B cell (primary cell): ENCODE measurements at regions not wholly inside any gene's neighbourhood (a gene's known extent, or its start where the extent isn't known, plus 50 kb on each side); places are given as distances from the start of the nearest gene placed in this dataset.

ENCODE experiments used
- ATAC-seq: fragments of 200-7000 bp; cut with Tn5 transposase; one replicate; pipeline ENCODE4 v1.10.0; 2021; ENCODE audit warnings: low read depth, mild to moderate bottlenecking, moderate number of reproducible peaks, moderate library complexity
- CTCF ChIA-PET: fragments of 350-600 bp; sonication (Branson Sonifier 250); formaldehyde crosslinking; loops from one replicate; lab custom pipeline; 2021; ENCODE audit warnings: antibody characterized with exemption, inconsistent platforms; lab: Charles Lee
- POLR2A ChIA-PET: fragments of 350-600 bp; sonication (Branson Sonifier 250); formaldehyde crosslinking; loops from one replicate; lab custom pipeline; 2021; ENCODE audit warnings: antibody characterized with exemption; lab: Charles Lee
- DNase-seq: peaks from one replicate; pipeline ENCODE4 v3.0.0; 2013
- H2AFZ ChIP-seq: 2 replicates; pipeline ENCODE4 v1.6.1; 2012; ENCODE audit warnings: mild to moderate bottlenecking, low read depth, low read length; ENCODE audit not compliant: insufficient read depth, poor library complexity, severe bottlenecking
- H3K27ac ChIP-seq, 2 donors: 1 replicate in 1 of 2; 2 replicates in 1 of 2; pipeline ENCODE4 v1.5.1; 2012 to 2013; ENCODE audit warnings: low read length in 2 of 2, mild to moderate bottlenecking in 2 of 2, moderate library complexity in 1 of 2
- H3K27me3 ChIP-seq, 4 experiments: fragments of 200-600 bp in 1 of 4; sonication (generic) in 1 of 4; replicated peaks in 1 of 4; 1 replicate in 2 of 4; 2 replicates in 2 of 4; pipeline versions ENCODE4 v1.6.1 to v1.7.0; 2013 to 2016; ENCODE audit warnings: low read length in 3 of 4, mild to moderate bottlenecking in 2 of 4, mixed read lengths in 1 of 4, moderate library complexity in 1 of 4; ENCODE audit not compliant: insufficient read depth in 4 of 4, control insufficient read depth in 3 of 4; ENCODE audit errors: control extremely low read depth in 1 of 4
- H3K36me3 ChIP-seq, 2 experiments: replicated peaks in 1 of 2; 1 replicate in 1 of 2; 2 replicates in 1 of 2; pipeline versions ENCODE4 v1.6.1 to v1.7.1; 2013; ENCODE audit warnings: low read length in 1 of 2; ENCODE audit not compliant: insufficient read depth in 2 of 2, control insufficient read depth in 1 of 2; ENCODE audit errors: control extremely low read depth in 1 of 2, extremely low read depth in 1 of 2
- H3K4me1 ChIP-seq, 2 donors: fragments of 200-600 bp in 1 of 2; sonication (generic) in 1 of 2; 1 replicate in 1 of 2; 2 replicates in 1 of 2; pipeline versions ENCODE4 v1.5.1 to v1.6.1; 2013 to 2017; ENCODE audit warnings: low read length in 2 of 2; ENCODE audit not compliant: control insufficient read depth in 2 of 2, insufficient read depth in 2 of 2
- H3K4me2 ChIP-seq: replicated peaks from 2 replicates; pipeline ENCODE3; 2012; ENCODE audit warnings: mild to moderate bottlenecking, low read depth, low read length; ENCODE audit not compliant: poor library complexity, severe bottlenecking
- H3K4me3 ChIP-seq, 5 experiments: fragments of 200-600 bp in 1 of 5; sonication (generic) in 1 of 5; 1 replicate in 3 of 5; 2 replicates in 2 of 5; pipeline versions ENCODE4 v1.5.1 to v1.7.0; 2011 to 2016; ENCODE audit warnings: low read length in 4 of 5, mild to moderate bottlenecking in 4 of 5, low read depth in 2 of 5, control low read depth in 1 of 5, moderate library complexity in 1 of 5; ENCODE audit not compliant: insufficient read depth in 1 of 5; ENCODE audit errors: control extremely low read depth in 1 of 5, extremely low read depth in 1 of 5
- H3K79me2 ChIP-seq: fragments of 200-600 bp; sonication (generic); one replicate; pipeline ENCODE4 v1.6.0; 2016; ENCODE audit warnings: low read length; ENCODE audit not compliant: control insufficient read depth, insufficient read depth
- H3K9ac ChIP-seq: fragments of 200-600 bp; sonication (generic); 2 replicates; pipeline ENCODE4 v1.6.1; 2017; ENCODE audit warnings: mild to moderate bottlenecking, low read length, moderate library complexity
- H3K9me3 ChIP-seq, 3 donors: one replicate each; pipeline versions ENCODE4 v1.6.1 to v1.7.1; 2013; ENCODE audit warnings: low read length in 2 of 3; ENCODE audit not compliant: control insufficient read depth in 2 of 3, insufficient read depth in 1 of 3; ENCODE audit errors: control extremely low read depth in 1 of 3
- H4K20me1 ChIP-seq: 2 replicates; pipeline ENCODE4 v1.6.0; 2012; ENCODE audit warnings: mild to moderate bottlenecking, low read length; ENCODE audit not compliant: insufficient read depth, control insufficient read depth, poor library complexity, severe bottlenecking
- H3K27ac Mint-ChIP-seq: one replicate; pipeline ENCODE4 v1.8.0; 2021; ENCODE audit warnings: mixed read lengths
- H3K27me3 Mint-ChIP-seq: one replicate; pipeline ENCODE4 v1.8.0; 2021; ENCODE audit warnings: mixed read lengths
- H3K4me1 Mint-ChIP-seq: one replicate; pipeline ENCODE4 v1.8.0; 2021; ENCODE audit warnings: mixed read lengths
- H3K4me3 Mint-ChIP-seq: one replicate; pipeline ENCODE4 v1.8.0; 2021; ENCODE audit warnings: mixed read lengths
- H3K9me3 Mint-ChIP-seq: one replicate; pipeline ENCODE4 v1.8.0; 2022; ENCODE audit warnings: mixed read lengths; ENCODE audit not compliant: insufficient read depth
- CTCF ChIP-seq: fragments of 200-600 bp; IDR thresholded peaks from one replicate; pipeline ENCODE4 v1.8.0; 2022; ENCODE audit warnings: antibody characterized with exemption, mild to moderate bottlenecking
- EZH2 ChIP-seq: IDR thresholded peaks from 2 replicates; pipeline ENCODE4 v1.6.1; 2012; ENCODE audit warnings: borderline replicate concordance, low read depth, mild to moderate bottlenecking, moderate library complexity, low read length; ENCODE audit not compliant: insufficient read depth, poor library complexity, severe bottlenecking
- WGBS: methylation state at CpG from one replicate; pipeline ENCODE4 v1.1.5; 2013; ENCODE audit warnings: missing lambda C conversion rate; ENCODE audit not compliant: insufficient coverage; 5-methylcytosine and 5-hydroxymethylcytosine counted together
- intact Hi-C: fragments of 100-400 bp; cut with micrococcal nuclease; formaldehyde crosslinking; loops from one replicate; pipeline ENCODE4 v1.10.0; 2022

GRCh38 chr9:8229226-8229625, 429.6 kb upstream of the DMAC1 start:
- 80% methylated on average over 1 of the region's 4 CpGs for WGBS
- no peak for DNase-seq
- no peak for ATAC-seq
- H3K4me1 ChIP-seq: no peaks in the 10 kb centered on the region
- peaks cover 0 to 3% (median 0%) of the 10 kb centered on the region in 4 experiments for H3K27me3 ChIP-seq
- H3K9me3 ChIP-seq: peaks cover 0 to 1% (median 0%) of the 10 kb centered on the region in 3 donors
- H3K36me3 ChIP-seq: no peaks in the 10 kb centered on the region
- Mint-ChIP-seq H3K27ac (no peak overlapping the region), H3K4me3 (no peak overlapping the region), H3K4me1 (no peaks in the 10 kb centered on the region), H3K27me3 (no peaks in the 10 kb centered on the region), H3K9me3 (no peaks in the 10 kb centered on the region)
- H3K4me3 ChIP-seq: no peak overlapping the region
- no peak overlapping the region for H3K4me2 ChIP-seq
- CTCF ChIA-PET: no interaction called here
- POLR2A ChIA-PET: no interaction called here
- intact Hi-C loops: no loop called here
- H3K9ac ChIP-seq: no peak overlapping the region
- H4K20me1 ChIP-seq: no peaks in the 10 kb centered on the region
- no peaks in the 10 kb centered on the region for H3K79me2 ChIP-seq
- TF ChIP-seq EZH2 (no peak), CTCF (no peak)
- H2AFZ ChIP-seq: no peak overlapping the region
- no peak overlapping the region for H3K27ac ChIP-seq

- H2AFZ ChIP-seq: no peak overlapping the region
- H4K20me1 ChIP-seq: no peaks in the 10 kb centered on the region
- H3K9me3 Mint-ChIP-seq: no peaks in the 10 kb centered on the region
- H3K27ac ChIP-seq: no peak overlapping the region
- DNase-seq (no peak), ATAC-seq (no peak)
- no peak overlapping the region for H3K4me2 ChIP-seq
- intact Hi-C loops: no loop called here
- TF ChIP-seq CTCF (no peak), EZH2 (no peak)
- no peaks in the 10 kb centered on the region for H3K27me3 Mint-ChIP-seq
- no peaks in the 10 kb centered on the region for H3K4me1 ChIP-seq
- no peaks in the 10 kb centered on the region for H3K4me1 Mint-ChIP-seq
- no peaks in the 10 kb centered on the region for H3K27me3 ChIP-seq
- no peak overlapping the region for H3K4me3 ChIP-seq
- no peaks in the 10 kb centered on the region for H3K79me2 ChIP-seq
- ChIA-PET POLR2A (no interaction called here), CTCF (no interaction called here)
- H3K9me3 ChIP-seq: peaks cover 0 to 1% (median 0%) of the 10 kb centered on the region in 3 donors
- WGBS: 8% methylated on average over 1 of the region's 4 CpGs
- H3K9ac ChIP-seq: no peak overlapping the region
- H3K36me3 ChIP-seq: no peaks in the 10 kb centered on the region
- no peak overlapping the region for H3K4me3 Mint-ChIP-seq
- no peak overlapping the region for H3K27ac Mint-ChIP-seq
These were observed 424.8 kb upstream of the DMAC1 start for GRCh38 chr9:8224381-8224801.
